ENCODE measurements at regions not wholly inside any gene's neighbourhood (a gene's known extent, or its start where the extent isn't known, plus 50 kb on each side); places are given as distances from the start of the nearest gene placed in this dataset.

- DNase-seq (ENCODE audit: low spot score): no peak
- Histone ChIP-seq H4K20me1 (ENCODE audit: insufficient read depth, poor library complexity, severe bottlenecking) (no peaks in the 10 kb centered on the region), H3K9me3 (ENCODE audit: low read depth) (no peaks in the 10 kb centered on the region), H3K9me2 (replicated peaks; ENCODE audit: insufficient read depth) (no peaks in the 10 kb centered on the region), H3K4me2 (no peak overlapping the region), H3K79me2 (peaks cover 63% of the 10 kb centered on the region), H3K27ac (no peak overlapping the region), H2AFZ (no peak overlapping the region), H3K4me3 (no peak overlapping the region), H3K36me3 (replicated peaks; ENCODE audit: insufficient read depth, low read depth) (no peaks in the 10 kb centered on the region), H3K4me1 (ENCODE audit: insufficient read depth) (no peaks in the 10 kb centered on the region), H3K27me3 (no peaks in the 10 kb centered on the region)
- TF ChIP-seq, protein P1, sequence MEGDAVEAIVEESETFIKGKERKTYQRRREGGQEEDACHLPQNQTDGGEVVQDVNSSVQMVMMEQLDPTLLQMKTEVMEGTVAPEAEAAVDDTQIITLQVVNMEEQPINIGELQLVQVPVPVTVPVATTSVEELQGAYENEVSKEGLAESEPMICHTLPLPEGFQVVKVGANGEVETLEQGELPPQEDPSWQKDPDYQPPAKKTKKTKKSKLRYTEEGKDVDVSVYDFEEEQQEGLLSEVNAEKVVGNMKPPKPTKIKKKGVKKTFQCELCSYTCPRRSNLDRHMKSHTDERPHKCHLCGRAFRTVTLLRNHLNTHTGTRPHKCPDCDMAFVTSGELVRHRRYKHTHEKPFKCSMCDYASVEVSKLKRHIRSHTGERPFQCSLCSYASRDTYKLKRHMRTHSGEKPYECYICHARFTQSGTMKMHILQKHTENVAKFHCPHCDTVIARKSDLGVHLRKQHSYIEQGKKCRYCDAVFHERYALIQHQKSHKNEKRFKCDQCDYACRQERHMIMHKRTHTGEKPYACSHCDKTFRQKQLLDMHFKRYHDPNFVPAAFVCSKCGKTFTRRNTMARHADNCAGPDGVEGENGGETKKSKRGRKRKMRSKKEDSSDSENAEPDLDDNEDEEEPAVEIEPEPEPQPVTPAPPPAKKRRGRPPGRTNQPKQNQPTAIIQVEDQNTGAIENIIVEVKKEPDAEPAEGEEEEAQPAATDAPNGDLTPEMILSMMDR (IDR thresholded peaks at IDR 0.05; ENCODE audit: poor library complexity): no peak
- no peak for TF ChIP-seq EZH2phosphoT487 (IDR thresholded peaks at IDR 0.05; ENCODE audit: low read depth, severe bottlenecking, unreplicated experiment)
- no peak for TF ChIP-seq EZH2 (IDR thresholded peaks at IDR 0.05; ENCODE audit: borderline replicate concordance)
- 88% methylated on average over 1 of the region's 1 CpG for WGBS (ENCODE audit: low lambda C conversion rate, missing lambda C conversion rate)
Measured at GRCh38 chr6:56766806-56767178, 124.1 kb upstream of the DST start.

DNA sequence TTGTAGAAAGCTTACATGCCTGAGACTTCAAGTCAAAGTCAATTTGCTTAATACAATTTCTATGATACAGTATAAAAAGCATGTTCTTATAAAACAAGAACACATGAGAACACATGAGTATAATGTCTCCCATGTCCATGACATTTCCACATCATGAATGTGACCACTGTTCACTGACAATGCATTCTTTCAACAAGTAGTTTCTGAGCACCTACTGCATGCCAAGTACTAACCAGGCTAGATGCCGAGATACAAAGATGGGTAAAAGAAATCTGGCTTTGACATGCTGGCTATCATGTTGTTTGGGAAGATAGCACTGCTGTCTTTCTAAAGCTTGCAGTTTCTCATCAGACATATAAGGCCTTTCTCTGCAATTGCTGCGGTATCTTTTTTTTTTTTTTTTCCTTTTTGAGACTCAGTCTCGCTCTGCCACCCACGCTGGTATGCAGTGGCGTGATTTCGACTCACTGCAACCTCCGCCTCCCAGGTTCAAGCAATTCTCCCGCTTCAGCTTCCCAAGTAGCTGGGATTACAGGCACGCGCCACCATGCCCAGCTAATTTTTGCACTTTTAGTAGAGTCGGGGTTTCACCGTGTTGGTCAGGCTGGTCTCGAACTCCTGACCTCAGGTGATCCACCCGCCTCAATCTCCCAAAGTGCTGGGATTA lies 123.6 kb upstream of the DST start:
- Histone ChIP-seq H4K20me1 (ENCODE audit: insufficient read depth, poor library complexity, severe bottlenecking) (no peaks in the 10 kb centered on the region), H3K4me2 (no peak overlapping the region), H3K4me1 (ENCODE audit: insufficient read depth) (no peaks in the 10 kb centered on the region), H3K9me2 (replicated peaks; ENCODE audit: insufficient read depth) (no peaks in the 10 kb centered on the region), H2AFZ (no peak overlapping the region), H3K9me3 (ENCODE audit: low read depth) (no peaks in the 10 kb centered on the region), H3K79me2 (peaks cover 67% of the 10 kb centered on the region), H3K4me3 (no peak overlapping the region), H3K36me3 (replicated peaks; ENCODE audit: insufficient read depth, low read depth) (no peaks in the 10 kb centered on the region), H3K27me3 (no peaks in the 10 kb centered on the region), H3K27ac (no peak overlapping the region)
- no peak for DNase-seq (ENCODE audit: low spot score)
- TF ChIP-seq EZH2 (IDR thresholded peaks at IDR 0.05; ENCODE audit: borderline replicate concordance) (no peak), EZH2phosphoT487 (IDR thresholded peaks at IDR 0.05; ENCODE audit: low read depth, severe bottlenecking, unreplicated experiment) (no peak)
- TF ChIP-seq, protein P1 (IDR thresholded peaks at IDR 0.05; ENCODE audit: poor library complexity): no peak
- 98% methylated on average over 14 of the region's 14 CpGs for WGBS (ENCODE audit: low lambda C conversion rate, missing lambda C conversion rate)

DNA sequence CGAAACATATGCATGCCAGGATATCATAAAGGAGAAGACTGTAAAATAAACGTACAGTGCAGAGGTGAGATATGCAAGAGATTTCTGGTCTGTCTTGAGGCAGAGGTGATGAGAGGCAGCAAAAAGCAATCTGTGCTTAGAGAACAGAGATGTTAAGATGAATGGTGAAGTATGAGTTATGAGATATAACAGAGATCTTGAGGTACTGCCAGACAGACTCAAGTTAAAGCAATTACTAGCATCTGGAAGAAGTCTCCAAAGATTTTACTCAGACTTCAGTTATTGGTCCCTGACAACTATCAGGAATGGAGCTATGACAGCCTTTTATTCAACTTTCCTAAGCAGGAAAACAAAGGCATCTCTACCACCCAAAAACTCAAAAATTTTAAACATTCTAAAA lies 122.8 kb upstream of the DST start:
- Histone ChIP-seq H3K27me3 (no peaks in the 10 kb centered on the region), H2AFZ (no peak overlapping the region), H3K4me3 (no peak overlapping the region), H3K27ac (no peak overlapping the region), H3K4me2 (no peak overlapping the region), H3K79me2 (peaks cover 68% of the 10 kb centered on the region), H3K9me3 (ENCODE audit: low read depth) (no peaks in the 10 kb centered on the region), H3K4me1 (ENCODE audit: insufficient read depth) (no peaks in the 10 kb centered on the region), H3K9me2 (replicated peaks; ENCODE audit: insufficient read depth) (no peaks in the 10 kb centered on the region), H3K36me3 (replicated peaks; ENCODE audit: insufficient read depth, low read depth) (no peaks in the 10 kb centered on the region), H4K20me1 (ENCODE audit: insufficient read depth, poor library complexity, severe bottlenecking) (no peaks in the 10 kb centered on the region)
- WGBS (ENCODE audit: low lambda C conversion rate, missing lambda C conversion rate): 76% methylated on average over 2 of the region's 2 CpGs
- TF ChIP-seq EZH2phosphoT487 (IDR thresholded peaks at IDR 0.05; ENCODE audit: low read depth, severe bottlenecking, unreplicated experiment) (no peak), EZH2 (IDR thresholded peaks at IDR 0.05; ENCODE audit: borderline replicate concordance) (no peak)
- TF ChIP-seq, protein P1 (IDR thresholded peaks at IDR 0.05; ENCODE audit: poor library complexity): no peak
- DNase-seq (ENCODE audit: low spot score): no peak
